Naive thymus-derived CD4-positive, alpha-beta T cell (primary cell): ENCODE measurements at regions not wholly inside any gene's neighbourhood (a gene's known extent, or its start where the extent isn't known, plus 50 kb on each side); places are given as distances from the start of the nearest gene placed in this dataset.

Experiments used
- ATAC-seq: fragments of 150-1000 bp; cut with Tn5 transposase; 2 replicates; pipeline ENCODE4 v1.10.0; 2021; ENCODE audit warnings: mild to moderate bottlenecking, moderate library complexity
- CTCF ChIA-PET: fragments of 350-600 bp; sonication (Branson Sonifier 250); formaldehyde crosslinking; loops from one replicate; lab custom pipeline; 2021; ENCODE audit warnings: antibody characterized with exemption; lab: Charles Lee
- POLR2A ChIA-PET: fragments of 350-600 bp; sonication (Branson Sonifier 250); formaldehyde crosslinking; loops from one replicate; lab custom pipeline; 2021; ENCODE audit warnings: antibody characterized with exemption, inconsistent platforms; lab: Charles Lee
- DNase-seq, 9 donors: peaks; one replicate each; pipeline versions ENCODE4 v3.0.0 to v3.0.0-alpha.2; 2020 to 2022; ENCODE audit warnings: mixed read lengths in 1 of 9
- H3K27ac ChIP-seq: one replicate; pipeline ENCODE4 v1.7.0; 2013; ENCODE audit warnings: mild to moderate bottlenecking, low read depth, low read length, moderate library complexity
- H3K27me3 ChIP-seq, 2 donors: one replicate each; pipeline ENCODE4 v1.7.0; 2013; ENCODE audit warnings: low read length in 2 of 2, mild to moderate bottlenecking in 2 of 2, moderate library complexity in 2 of 2; ENCODE audit not compliant: control insufficient read depth in 2 of 2, insufficient read depth in 2 of 2
- H3K36me3 ChIP-seq, 3 experiments: 1 replicate in 2 of 3; 2 replicates in 1 of 3; pipeline ENCODE4 v1.7.0; 2013; ENCODE audit warnings: low read length in 3 of 3, mild to moderate bottlenecking in 3 of 3, moderate library complexity in 1 of 3; ENCODE audit not compliant: insufficient read depth in 3 of 3, control insufficient read depth in 2 of 3
- H3K4me1 ChIP-seq, 2 donors: one replicate each; pipeline ENCODE4 v1.7.0; 2013; ENCODE audit warnings: low read length in 2 of 2, mild to moderate bottlenecking in 2 of 2, moderate library complexity in 1 of 2; ENCODE audit not compliant: control insufficient read depth in 2 of 2, insufficient read depth in 2 of 2
- H3K4me3 ChIP-seq: 2 replicates; pipeline ENCODE4 v1.7.0; 2013; ENCODE audit warnings: mild to moderate bottlenecking, low read length
- H3K9me3 ChIP-seq, 3 experiments: 1 replicate in 2 of 3; 2 replicates in 1 of 3; pipeline ENCODE4 v1.7.0; 2013; ENCODE audit warnings: low read length in 3 of 3; ENCODE audit not compliant: control insufficient read depth in 2 of 3
- H3K27ac Mint-ChIP-seq, 9 donors: one replicate each; pipeline ENCODE4 v1.8.0; 2020 to 2022; ENCODE audit warnings: mixed read lengths in 9 of 9, mild to moderate bottlenecking in 8 of 9, moderate library complexity in 5 of 9, inconsistent platforms in 2 of 9
- H3K27me3 Mint-ChIP-seq, 5 donors: one replicate each; pipeline ENCODE4 v1.8.0; 2021 to 2022; ENCODE audit warnings: mixed read lengths in 5 of 5, mild to moderate bottlenecking in 1 of 5
- H3K36me3 Mint-ChIP-seq, 5 donors: one replicate each; pipeline ENCODE4 v1.8.0; 2020 to 2022; ENCODE audit warnings: mixed read lengths in 5 of 5, mild to moderate bottlenecking in 3 of 5, inconsistent platforms in 1 of 5
- H3K4me1 Mint-ChIP-seq, 7 donors: one replicate each; pipeline ENCODE4 v1.8.0; 2020 to 2022; ENCODE audit warnings: mixed read lengths in 7 of 7, mild to moderate bottlenecking in 3 of 7, inconsistent platforms in 1 of 7
- H3K4me3 Mint-ChIP-seq, 10 donors: one replicate each; pipeline ENCODE4 v1.8.0; 2020 to 2022; ENCODE audit warnings: mild to moderate bottlenecking in 10 of 10, mixed read lengths in 10 of 10, moderate library complexity in 6 of 10, inconsistent platforms in 2 of 10
- H3K9me3 Mint-ChIP-seq, 11 donors: one replicate each; pipeline ENCODE4 v1.8.0; 2020 to 2022; ENCODE audit warnings: mixed read lengths in 11 of 11, mild to moderate bottlenecking in 4 of 11, inconsistent platforms in 1 of 11, moderate library complexity in 1 of 11
- intact Hi-C, 2 donors: fragments of 100-400 bp; cut with micrococcal nuclease; formaldehyde crosslinking; loops; one replicate each; pipeline ENCODE4 v1.15.1; 2023

DNA sequence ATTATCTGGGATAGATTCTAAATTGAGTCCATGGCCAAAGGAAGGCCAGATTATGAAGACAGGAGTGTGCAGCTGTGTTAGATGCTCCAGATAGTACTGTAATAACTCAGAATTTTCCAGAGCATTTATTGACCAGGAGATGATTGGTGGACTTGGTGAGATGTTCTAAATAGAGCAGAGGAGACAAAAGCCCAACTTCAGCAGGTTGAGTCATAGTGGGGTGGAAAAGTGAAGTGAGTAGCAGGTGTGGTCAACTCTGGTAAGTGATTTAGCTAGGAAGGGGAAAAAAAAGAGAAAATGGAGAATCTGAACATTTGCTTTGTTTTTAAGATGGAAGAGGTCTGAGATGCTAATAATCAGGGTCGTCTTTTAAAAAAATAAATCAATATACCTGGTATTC, 227.4 kb downstream of the TMEM200A start:
- no peak for DNase-seq
- Histone ChIP-seq H3K27ac (no peak overlapping the region), H3K4me1 (no peaks in the 10 kb centered on the region), H3K27me3 (no peaks in the 10 kb centered on the region), H3K9me3 (no peaks in the 10 kb centered on the region), H3K4me3 (no peak overlapping the region), H3K36me3 (no peaks in the 10 kb centered on the region)
- ATAC-seq = no peak
- CTCF ChIA-PET = no interaction called here
- H3K4me3 Mint-ChIP-seq = no peak overlapping the region
- intact Hi-C loops = no loop called here
- H3K27me3 Mint-ChIP-seq = no peaks in the 10 kb centered on the region
- peaks cover 3 to 23% (median 9%) of the 10 kb centered on the region in 11 donors for H3K9me3 Mint-ChIP-seq
- peaks cover 4 to 30% (median 10%) of the 10 kb centered on the region in 5 donors for H3K36me3 Mint-ChIP-seq
- POLR2A ChIA-PET = no interaction called here
- no peak overlapping the region for H3K27ac Mint-ChIP-seq
- H3K4me1 Mint-ChIP-seq = peaks cover 0 to 14% (median under 1%) of the 10 kb centered on the region in 7 donors

DNA sequence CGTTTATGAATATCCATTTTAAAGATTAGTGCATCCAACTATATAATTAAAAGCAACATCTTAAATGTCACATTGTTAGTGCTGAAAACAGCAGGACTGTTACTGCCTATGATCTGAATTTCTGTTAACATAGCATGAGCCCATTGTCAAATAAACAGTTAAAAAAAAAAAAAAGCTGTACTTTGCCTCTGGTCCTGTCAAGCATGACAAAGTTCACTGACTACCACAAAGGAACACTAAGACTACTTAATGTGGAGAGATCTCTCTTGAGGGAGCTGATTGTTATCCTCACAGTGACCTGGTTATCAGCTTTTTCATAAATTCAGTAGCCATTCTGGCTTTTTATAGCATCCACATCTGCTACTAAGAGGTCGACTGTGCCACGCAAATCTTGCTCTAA, 228.1 kb downstream of the TMEM200A start:
- no peak overlapping the region for H3K4me3 ChIP-seq
- no peaks in the 10 kb centered on the region for H3K9me3 ChIP-seq
- ChIA-PET CTCF (no interaction called here), POLR2A (no interaction called here)
- no peak for ATAC-seq
- Mint-ChIP-seq H3K36me3 (peaks cover 4 to 35% (median 10%) of the 10 kb centered on the region in 5 donors), H3K4me3 (no peak overlapping the region), H3K4me1 (peaks cover 0 to 19% (median 5%) of the 10 kb centered on the region in 7 donors), H3K27ac (no peak overlapping the region), H3K27me3 (no peaks in the 10 kb centered on the region), H3K9me3 (peaks cover 3 to 26% (median 9%) of the 10 kb centered on the region in 11 donors)
- H3K4me1 ChIP-seq = no peaks in the 10 kb centered on the region
- H3K27me3 ChIP-seq = no peaks in the 10 kb centered on the region
- intact Hi-C loops = no loop called here
- no peak for DNase-seq
- H3K36me3 ChIP-seq = no peaks in the 10 kb centered on the region
- H3K27ac ChIP-seq = no peak overlapping the region

GRCh38 chr6:130598021-130598989, 228.9 kb upstream of the SMLR1 start:
- no peak overlapping the region for H3K27ac Mint-ChIP-seq
- H3K4me1 Mint-ChIP-seq = peaks cover 5 to 29% (median 17%) of the 10 kb centered on the region in 7 donors
- Histone ChIP-seq H3K4me3 (no peak overlapping the region), H3K4me1 (peaks cover 0 to 4% of the 10 kb centered on the region in 2 donors), H3K27ac (no peak overlapping the region), H3K27me3 (no peaks in the 10 kb centered on the region), H3K9me3 (no peaks in the 10 kb centered on the region), H3K36me3 (no peaks in the 10 kb centered on the region)
- H3K27me3 Mint-ChIP-seq = no peaks in the 10 kb centered on the region
- ATAC-seq (no peak), DNase-seq (no peak)
- POLR2A ChIA-PET = interaction anchor here (0.7 kb wide), 1 partner anchor 162 kb away, joined by 3 read pairs; no protein-coding TSS in a partner anchor
- H3K36me3 Mint-ChIP-seq = peaks cover 0 to 30% (median 0%) of the 10 kb centered on the region in 5 donors
- peaks cover 0 to 18% (median 0%) of the 10 kb centered on the region in 11 donors for H3K9me3 Mint-ChIP-seq
- intact Hi-C loops = no loop called here
- CTCF ChIA-PET = no interaction called here
- no peak overlapping the region for H3K4me3 Mint-ChIP-seq

- H3K9me3 Mint-ChIP-seq = peaks cover 0 to 22% (median 0%) of the 10 kb centered on the region in 11 donors
- no peaks in the 10 kb centered on the region for H3K27me3 Mint-ChIP-seq
- no peak overlapping the region for H3K27ac Mint-ChIP-seq
- H3K4me1 ChIP-seq = peaks cover 0 to 4% of the 10 kb centered on the region in 2 donors
- intact Hi-C loops = no loop called here
- H3K27me3 ChIP-seq = no peaks in the 10 kb centered on the region
- POLR2A ChIA-PET = interaction anchor here (0.7 kb wide), 1 partner anchor 18 kb away, joined by 4 read pairs; no protein-coding TSS in a partner anchor
- H3K27ac ChIP-seq = no peak overlapping the region
- H3K4me3 Mint-ChIP-seq = no peak overlapping the region
- DNase-seq = no peak
- H3K4me1 Mint-ChIP-seq = peaks cover 7 to 30% (median 17%) of the 10 kb centered on the region in 7 donors
- ATAC-seq = no peak
- H3K4me3 ChIP-seq = no peak overlapping the region
- CTCF ChIA-PET = interaction anchor here (0.6 kb wide), 1 partner anchor 191 kb away, joined by 3 read pairs; no protein-coding TSS in a partner anchor
- H3K9me3 ChIP-seq = no peaks in the 10 kb centered on the region
- peaks cover 0 to 42% (median 0%) of the 10 kb centered on the region in 5 donors for H3K36me3 Mint-ChIP-seq
- H3K36me3 ChIP-seq = no peaks in the 10 kb centered on the region
Observed at GRCh38 chr6:130600880-130601341, 226.3 kb upstream of the SMLR1 start.

- Histone ChIP-seq H3K9me3 (no peaks in the 10 kb centered on the region), H3K27me3 (no peaks in the 10 kb centered on the region), H3K4me3 (no peak overlapping the region), H3K4me1 (peaks cover 0 to 4% of the 10 kb centered on the region in 2 donors), H3K36me3 (no peaks in the 10 kb centered on the region), H3K27ac (no peak overlapping the region)
- Mint-ChIP-seq H3K36me3 (peaks cover 0 to 34% (median 0%) of the 10 kb centered on the region in 5 donors), H3K27ac (peak overlapping the region in 3 of 9 donors; percentile 26 to 65 (median 44)), H3K4me1 (peaks cover 7 to 30% (median 17%) of the 10 kb centered on the region in 7 donors), H3K9me3 (peaks cover 0 to 20% (median 0%) of the 10 kb centered on the region in 11 donors), H3K4me3 (peak overlapping the region in 3 of 10 donors; percentile 2 to 27 (median 6)), H3K27me3 (no peaks in the 10 kb centered on the region)
- POLR2A ChIA-PET = no interaction called here
- peak; percentile 48 for ATAC-seq
- DNase-seq = peak in 1 of 9 donors; percentile 2
- intact Hi-C loops = no loop called here
- CTCF ChIA-PET = interaction anchor here (0.8 kb wide), 1 partner anchor 472 kb away, joined by 3 read pairs; no protein-coding TSS in a partner anchor
Observed at GRCh38 chr6:130602151-130602770, 224.9 kb upstream of the SMLR1 start.

GRCh38 chr6:130603391-130603790, 223.8 kb upstream of the SMLR1 start:
- Mint-ChIP-seq H3K36me3 (peaks cover 0 to 35% (median 0%) of the 10 kb centered on the region in 5 donors), H3K4me1 (peaks cover 7 to 28% (median 14%) of the 10 kb centered on the region in 7 donors), H3K27ac (no peak overlapping the region), H3K27me3 (no peaks in the 10 kb centered on the region), H3K9me3 (peaks cover 0 to 22% (median 0%) of the 10 kb centered on the region in 11 donors), H3K4me3 (no peak overlapping the region)
- H3K27ac ChIP-seq = no peak overlapping the region
- CTCF ChIA-PET = no interaction called here
- no peak overlapping the region for H3K4me3 ChIP-seq
- DNase-seq (no peak), ATAC-seq (no peak)
- H3K36me3 ChIP-seq = no peaks in the 10 kb centered on the region
- H3K27me3 ChIP-seq = no peaks in the 10 kb centered on the region
- POLR2A ChIA-PET = no interaction called here
- intact Hi-C loops = no loop called here
- no peaks in the 10 kb centered on the region for H3K9me3 ChIP-seq
- peaks cover 0 to 4% of the 10 kb centered on the region in 2 donors for H3K4me1 ChIP-seq
